GM12878 (cell line): ENCODE measurements at regions not wholly inside any gene's neighbourhood (a gene's known extent, or its start where the extent isn't known, plus 50 kb on each side); places are given as distances from the start of the nearest gene placed in this dataset.
"Not testable (repeated sequence)": the region's sequence is repeated elsewhere in the genome, so short reads cannot be mapped to it uniquely, and the experiment has no call there.

Source experiments
- ATAC-seq: fragments of 200-7000 bp; cut with Tn5 transposase; 3 replicates; pipeline ENCODE4 v1.9.1; 2020; ENCODE audit warnings: mild to moderate bottlenecking, moderate library complexity
- BruUV-seq: library from RNA; stranded (reverse); fragments of 400-500 nt; replicated peaks from 2 replicates; lab custom pipeline; 2021; lab: Mats Ljungman, UMichigan
- CTCF ChIA-PET: fragments of 300-600 bp; sonication (Branson Sonifier 250); formaldehyde crosslinking; extraction: SDS; loops from one replicate; lab custom pipeline; 2021; ENCODE audit warnings: inconsistent platforms; lab: Yijun Ruan, JAX
- POLR2A ChIA-PET: fragments of 350-600 bp; formaldehyde crosslinking; extraction: SDS; loops from one replicate; lab custom pipeline; 2021; ENCODE audit warnings: inconsistent platforms; lab: Charles Lee
- RAD21 ChIA-PET: fragments of 300-600 bp; sonication (Branson Sonifier 250); formaldehyde crosslinking; loops from one replicate; lab custom pipeline; 2023; ENCODE audit warnings: antibody characterized with exemption; ENCODE audit not compliant: unreplicated experiment; lab: Charles Lee
- SMC1A ChIA-PET: fragments of 300-600 bp; sonication (Branson Sonifier 250); formaldehyde crosslinking; loops from one replicate; lab custom pipeline; 2023; ENCODE audit not compliant: unreplicated experiment, uncharacterized antibody; lab: Charles Lee
- DNase-seq: peaks from one replicate; pipeline ENCODE4 v3.0.0-alpha.2; 2011; ENCODE audit warnings: low read depth, low spot score
- FAIRE-seq: peaks from 3 replicates; lab custom pipeline; 2011; peaks lifted over from hg19 to GRCh38; lab: Jason Lieb, UNC
- H2AFZ ChIP-seq: 2 replicates; pipeline ENCODE4 v1.6.0; 2011; ENCODE audit warnings: low read depth, low read length, control low read depth; ENCODE audit not compliant: control insufficient read depth
- H3K27ac ChIP-seq: 2 replicates; pipeline ENCODE4 v1.5.1; 2011; ENCODE audit warnings: control low read depth; ENCODE audit not compliant: control insufficient read depth, insufficient read depth
- H3K27me3 ChIP-seq, 2 experiments: replicated peaks in 1 of 2; 2 replicates each; pipeline versions ENCODE4 v1.6.0 to v1.6.1; 2011; ENCODE audit warnings: low read length in 1 of 2; ENCODE audit not compliant: control insufficient read depth in 2 of 2, insufficient read depth in 2 of 2
- H3K36me3 ChIP-seq, 2 experiments: 2 replicates each; pipeline ENCODE4 v1.5.1; 2011; ENCODE audit warnings: low read length in 1 of 2; ENCODE audit not compliant: control insufficient read depth in 2 of 2, insufficient read depth in 2 of 2
- H3K4me1 ChIP-seq: 2 replicates; pipeline ENCODE4 v1.6.1; 2011; ENCODE audit warnings: mild to moderate bottlenecking, low read length, moderate library complexity, mixed read lengths; ENCODE audit not compliant: control insufficient read depth, insufficient read depth
- H3K4me2 ChIP-seq: 2 replicates; pipeline ENCODE4 v1.6.0; 2011; ENCODE audit warnings: control low read depth; ENCODE audit not compliant: control insufficient read depth, insufficient read depth
- H3K4me3 ChIP-seq: fragments of 200-600 bp; sonication (generic); 2 replicates; pipeline ENCODE4 v1.5.1; 2016
- H3K79me2 ChIP-seq: 2 replicates; pipeline ENCODE4 v1.6.0; 2011; ENCODE audit warnings: low read length; ENCODE audit not compliant: control insufficient read depth, insufficient read depth
- H3K9ac ChIP-seq: 2 replicates; pipeline ENCODE4 v1.8.0; 2011; ENCODE audit warnings: low read length, control low read depth, mixed read lengths; ENCODE audit not compliant: control insufficient read depth, insufficient read depth
- H3K9me3 ChIP-seq: replicated peaks from 3 replicates; pipeline ENCODE4 v1.5.1; 2011; ENCODE audit warnings: mild to moderate bottlenecking, low read length; ENCODE audit not compliant: control insufficient read depth, insufficient read depth
- H4K20me1 ChIP-seq: 2 replicates; pipeline ENCODE4 v1.6.0; 2011; ENCODE audit not compliant: control insufficient read depth, insufficient read depth
- CEBPB ChIP-seq, 2 experiments: fragments of 150-350 bp in 1 of 2; IDR thresholded peaks; 2 replicates each; pipeline ENCODE4 v1.6.1; 2012 to 2014; ENCODE audit warnings: low read depth in 2 of 2, low read length in 2 of 2, borderline replicate concordance in 1 of 2, inconsistent platforms in 1 of 2
- CTCF ChIP-seq, 3 experiments: IDR thresholded peaks in 2 of 3; conservative IDR thresholded peaks in 1 of 3; 2 replicates each; pipeline ENCODE4 v1.5.1; 2011; ENCODE audit warnings: low read depth in 3 of 3, low read length in 3 of 3, mild to moderate bottlenecking in 3 of 3, control low read depth in 2 of 3, moderate library complexity in 2 of 3, inconsistent platforms in 1 of 3, mixed read lengths in 1 of 3; ENCODE audit not compliant: control insufficient read depth in 2 of 3, insufficient read depth in 1 of 3; ENCODE audit errors: extremely low read depth in 1 of 3
- SMAD1 ChIP-seq: fragments of 450-650 bp; IDR thresholded peaks from 2 replicates; pipeline ENCODE4 v1.6.1; 2018; ENCODE audit warnings: mild to moderate bottlenecking, low read depth; ENCODE audit not compliant: partially characterized antibody
- SREBF1 ChIP-seq: IDR thresholded peaks from 2 replicates; pipeline ENCODE4 v1.6.1; 2012; ENCODE audit warnings: mild to moderate bottlenecking, low read length
- TAF1 ChIP-seq: IDR thresholded peaks from 2 replicates; pipeline ENCODE4 v1.6.1; 2011; ENCODE audit warnings: mild to moderate bottlenecking, low read depth, low read length, borderline replicate concordance
- TCF12 ChIP-seq: IDR thresholded peaks from 2 replicates; pipeline ENCODE4 v1.6.1; 2011; ENCODE audit warnings: low read depth, mild to moderate bottlenecking, low read length
- WGBS: methylation state at CpG from one replicate; pipeline ENCODE4 v1.1.6; 2016; ENCODE audit warnings: low lambda C conversion rate; ENCODE audit not compliant: insufficient replicate concordance, insufficient coverage; ENCODE audit errors: missing lambda C conversion rate; 5-methylcytosine and 5-hydroxymethylcytosine counted together
- in situ Hi-C: fragments of 300-500 bp; cut with MboI; formaldehyde crosslinking; loops from 9 replicates; pipeline ENCODE4 v1.14.3; 2018; ENCODE audit warnings: mixed read lengths
- intact Hi-C: fragments of 100-400 bp; cut with micrococcal nuclease; formaldehyde crosslinking; loops from one replicate; pipeline ENCODE4 v1.14.2; 2022; ENCODE audit not compliant: unreplicated experiment
- TF ChIP-seq, protein P1 (sequence below): IDR thresholded peaks from 2 replicates; pipeline ENCODE4 v1.6.1; 2012; ENCODE audit warnings: mild to moderate bottlenecking, low read depth, low read length

DNA sequence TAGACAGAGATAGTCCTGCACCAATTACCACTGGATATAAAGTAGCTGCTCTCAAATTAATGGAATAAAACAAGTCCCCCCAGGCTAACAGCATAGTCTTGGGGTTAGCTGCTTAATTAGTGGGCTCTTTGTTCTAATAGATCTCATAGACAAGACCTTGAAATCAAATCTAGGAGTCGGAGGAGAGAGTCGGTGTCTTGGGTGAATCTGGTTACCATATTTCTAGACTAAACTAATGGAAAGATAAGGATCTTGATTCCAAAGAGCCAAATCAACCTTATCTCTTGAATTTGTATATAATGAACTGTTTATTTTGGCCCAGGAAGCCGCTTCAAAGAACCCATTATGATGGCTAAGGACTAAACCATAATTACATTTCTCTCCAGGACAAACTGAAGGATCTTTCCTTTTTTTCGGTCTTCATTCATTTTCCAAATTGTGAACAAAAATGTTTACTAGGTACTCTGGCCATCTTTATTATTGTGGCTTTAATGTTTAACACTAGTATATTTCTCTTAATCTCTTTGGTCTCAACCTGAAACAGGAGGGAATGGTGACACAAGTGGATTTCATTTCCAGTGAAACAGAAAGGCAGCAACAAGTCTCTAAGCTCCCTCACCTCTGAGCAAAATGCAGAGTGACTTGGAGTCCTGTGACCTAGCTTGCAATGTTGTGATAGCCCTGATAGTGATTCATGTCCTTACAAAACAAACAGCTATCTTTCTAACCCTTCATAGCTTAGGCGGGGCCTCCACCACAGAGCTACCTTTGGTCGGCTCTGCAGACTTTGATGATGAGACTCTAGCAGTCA, 137.9 kb upstream of the PARD3B start (continued):
- TF ChIP-seq, protein P1, sequence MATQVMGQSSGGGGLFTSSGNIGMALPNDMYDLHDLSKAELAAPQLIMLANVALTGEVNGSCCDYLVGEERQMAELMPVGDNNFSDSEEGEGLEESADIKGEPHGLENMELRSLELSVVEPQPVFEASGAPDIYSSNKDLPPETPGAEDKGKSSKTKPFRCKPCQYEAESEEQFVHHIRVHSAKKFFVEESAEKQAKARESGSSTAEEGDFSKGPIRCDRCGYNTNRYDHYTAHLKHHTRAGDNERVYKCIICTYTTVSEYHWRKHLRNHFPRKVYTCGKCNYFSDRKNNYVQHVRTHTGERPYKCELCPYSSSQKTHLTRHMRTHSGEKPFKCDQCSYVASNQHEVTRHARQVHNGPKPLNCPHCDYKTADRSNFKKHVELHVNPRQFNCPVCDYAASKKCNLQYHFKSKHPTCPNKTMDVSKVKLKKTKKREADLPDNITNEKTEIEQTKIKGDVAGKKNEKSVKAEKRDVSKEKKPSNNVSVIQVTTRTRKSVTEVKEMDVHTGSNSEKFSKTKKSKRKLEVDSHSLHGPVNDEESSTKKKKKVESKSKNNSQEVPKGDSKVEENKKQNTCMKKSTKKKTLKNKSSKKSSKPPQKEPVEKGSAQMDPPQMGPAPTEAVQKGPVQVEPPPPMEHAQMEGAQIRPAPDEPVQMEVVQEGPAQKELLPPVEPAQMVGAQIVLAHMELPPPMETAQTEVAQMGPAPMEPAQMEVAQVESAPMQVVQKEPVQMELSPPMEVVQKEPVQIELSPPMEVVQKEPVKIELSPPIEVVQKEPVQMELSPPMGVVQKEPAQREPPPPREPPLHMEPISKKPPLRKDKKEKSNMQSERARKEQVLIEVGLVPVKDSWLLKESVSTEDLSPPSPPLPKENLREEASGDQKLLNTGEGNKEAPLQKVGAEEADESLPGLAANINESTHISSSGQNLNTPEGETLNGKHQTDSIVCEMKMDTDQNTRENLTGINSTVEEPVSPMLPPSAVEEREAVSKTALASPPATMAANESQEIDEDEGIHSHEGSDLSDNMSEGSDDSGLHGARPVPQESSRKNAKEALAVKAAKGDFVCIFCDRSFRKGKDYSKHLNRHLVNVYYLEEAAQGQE = no peak
- TF ChIP-seq SREBF1 (no peak), CEBPB (IDR thresholded peaks at IDR 0.05; ENCODE audit: borderline replicate concordance in 1 of 2, low read depth in 2 of 2, low read length in 2 of 2) (no peak), CTCF (IDR thresholded peaks at IDR 0.05 in 2 of 3, conservative IDR thresholded peaks at IDR 0.05 in 1 of 3; ENCODE audit: control insufficient read depth in 2 of 3, extremely low read depth in 1 of 3, insufficient read depth in 1 of 3, low read depth in 3 of 3, low read length in 3 of 3) (no peak), TAF1 (no peak), TCF12 (no peak), SMAD1 (no peak)

- ATAC-seq, H3K79me2 ChIP-seq, H3K27ac ChIP-seq, in situ Hi-C loops, SMC1A ChIA-PET, H2AFZ ChIP-seq, FAIRE-seq, POLR2A ChIA-PET, DNase-seq, H3K9me3 ChIP-seq, H3K36me3 ChIP-seq, H4K20me1 ChIP-seq, H3K9ac ChIP-seq, intact Hi-C loops, RAD21 ChIA-PET, H3K4me3 ChIP-seq, BruUV-seq, H3K4me1 ChIP-seq, H3K27me3 ChIP-seq, CTCF ChIA-PET, H3K4me2 ChIP-seq: not testable (repeated sequence)
- 5% methylated on average over 2 of the region's 2 CpGs for WGBS
Measured at GRCh38 chr2:204412782-204413181, 132.5 kb upstream of the PARD3B start.
